ENCODE measurements at regions not wholly inside any gene's neighbourhood (a gene's known extent, or its start where the extent isn't known, plus 50 kb on each side); places are given as distances from the start of the nearest gene placed in this dataset.

- H3K9me3 Mint-ChIP-seq: no peaks in the 10 kb centered on the region
- H3K36me3 Mint-ChIP-seq: no peaks in the 10 kb centered on the region
- H3K4me3 Mint-ChIP-seq: no peak overlapping the region
- H3K4me1 Mint-ChIP-seq: no peaks in the 10 kb centered on the region
- H3K27ac Mint-ChIP-seq: no peak overlapping the region
- CTCF ChIA-PET: no interaction called here
- no peaks in the 10 kb centered on the region for H3K27me3 Mint-ChIP-seq
- DNase-seq: no peak
Measured at GRCh38 chr6:141133836-141134235, 998.9 kb upstream of the GJE1 start.

- no peaks in the 10 kb centered on the region for H3K36me3 Mint-ChIP-seq
- H3K9me3 Mint-ChIP-seq: no peaks in the 10 kb centered on the region
- H3K4me3 Mint-ChIP-seq: no peak overlapping the region
- H3K27ac Mint-ChIP-seq: no peak overlapping the region
- no peak for DNase-seq
- H3K4me1 Mint-ChIP-seq: no peaks in the 10 kb centered on the region
- CTCF ChIA-PET: no interaction called here
- no peaks in the 10 kb centered on the region for H3K27me3 Mint-ChIP-seq
Measured at GRCh38 chr6:141133346-141133745, 999.4 kb upstream of the GJE1 start.

- Mint-ChIP-seq H3K4me3 (no peak overlapping the region), H3K4me1 (no peaks in the 10 kb centered on the region), H3K9me3 (no peaks in the 10 kb centered on the region), H3K27ac (no peak overlapping the region), H3K36me3 (no peaks in the 10 kb centered on the region), H3K27me3 (no peaks in the 10 kb centered on the region)
- no peak for DNase-seq
- CTCF ChIA-PET: no interaction called here
Measured at GRCh38 chr6:141131616-141132015, 1001.1 kb upstream of the GJE1 start.

GRCh38 chr6:141123497-141123896 lies 1009.2 kb upstream of the GJE1 start:
- Mint-ChIP-seq H3K9me3 (no peaks in the 10 kb centered on the region), H3K27ac (no peak overlapping the region), H3K4me3 (no peak overlapping the region), H3K4me1 (no peaks in the 10 kb centered on the region), H3K27me3 (no peaks in the 10 kb centered on the region), H3K36me3 (no peaks in the 10 kb centered on the region)
- no peak for DNase-seq
- CTCF ChIA-PET: no interaction called here

GRCh38 chr6:141123049-141123448 lies 1009.7 kb upstream of the GJE1 start:
- no peaks in the 10 kb centered on the region for H3K36me3 Mint-ChIP-seq
- no peaks in the 10 kb centered on the region for H3K27me3 Mint-ChIP-seq
- H3K9me3 Mint-ChIP-seq: no peaks in the 10 kb centered on the region
- H3K4me1 Mint-ChIP-seq: no peaks in the 10 kb centered on the region
- no peak for DNase-seq
- H3K27ac Mint-ChIP-seq: no peak overlapping the region
- H3K4me3 Mint-ChIP-seq: no peak overlapping the region
- CTCF ChIA-PET: no interaction called here

GRCh38 chr6:141118991-141119390 lies 1013.7 kb upstream of the GJE1 start:
- Mint-ChIP-seq H3K9me3 (no peaks in the 10 kb centered on the region), H3K27ac (no peak overlapping the region), H3K4me3 (no peak overlapping the region), H3K36me3 (no peaks in the 10 kb centered on the region), H3K4me1 (no peaks in the 10 kb centered on the region), H3K27me3 (no peaks in the 10 kb centered on the region)
- no peak for DNase-seq
- CTCF ChIA-PET: no interaction called here

GRCh38 chr6:141117874-141118273 lies 1014.9 kb upstream of the GJE1 start:
- Mint-ChIP-seq H3K36me3 (no peaks in the 10 kb centered on the region), H3K4me1 (no peaks in the 10 kb centered on the region), H3K27me3 (no peaks in the 10 kb centered on the region), H3K9me3 (no peaks in the 10 kb centered on the region), H3K4me3 (no peak overlapping the region), H3K27ac (no peak overlapping the region)
- no peak for DNase-seq
- CTCF ChIA-PET: no interaction called here

GRCh38 chr6:141110481-141110880 lies 1022.2 kb upstream of the GJE1 start:
- Mint-ChIP-seq H3K4me3 (no peak overlapping the region), H3K27ac (no peak overlapping the region), H3K27me3 (no peaks in the 10 kb centered on the region), H3K36me3 (no peaks in the 10 kb centered on the region), H3K4me1 (no peaks in the 10 kb centered on the region), H3K9me3 (no peaks in the 10 kb centered on the region)
- CTCF ChIA-PET: no interaction called here
- DNase-seq: no peak

- no peak overlapping the region for H3K4me3 Mint-ChIP-seq
- no peaks in the 10 kb centered on the region for H3K36me3 Mint-ChIP-seq
- H3K9me3 Mint-ChIP-seq: no peaks in the 10 kb centered on the region
- DNase-seq: no peak
- no peaks in the 10 kb centered on the region for H3K27me3 Mint-ChIP-seq
- CTCF ChIA-PET: no interaction called here
- H3K4me1 Mint-ChIP-seq: no peaks in the 10 kb centered on the region
- no peak overlapping the region for H3K27ac Mint-ChIP-seq
Measured at GRCh38 chr6:141107591-141108160, 1025.0 kb upstream of the GJE1 start.

GRCh38 chr6:141105481-141105880 lies 1027.2 kb upstream of the GJE1 start:
- no peaks in the 10 kb centered on the region for H3K9me3 Mint-ChIP-seq

GRCh38 chr6:141103246-141103645 lies 1029.5 kb upstream of the GJE1 start:
- Mint-ChIP-seq H3K4me1 (no peaks in the 10 kb centered on the region), H3K9me3 (no peaks in the 10 kb centered on the region), H3K4me3 (no peak overlapping the region), H3K27me3 (no peaks in the 10 kb centered on the region), H3K27ac (no peak overlapping the region), H3K36me3 (no peaks in the 10 kb centered on the region)
- no peak for DNase-seq
- CTCF ChIA-PET: no interaction called here

More at GRCh38 chr6:141105481-141105880, 1027.2 kb upstream of the GJE1 start:
- CTCF ChIA-PET: no interaction called here
- DNase-seq: no peak
- H3K36me3 Mint-ChIP-seq: no peaks in the 10 kb centered on the region
- H3K4me1 Mint-ChIP-seq: no peaks in the 10 kb centered on the region
- no peak overlapping the region for H3K4me3 Mint-ChIP-seq
- no peaks in the 10 kb centered on the region for H3K27me3 Mint-ChIP-seq
- no peak overlapping the region for H3K27ac Mint-ChIP-seq

- Mint-ChIP-seq H3K36me3 (no peaks in the 10 kb centered on the region), H3K4me1 (no peaks in the 10 kb centered on the region), H3K4me3 (no peak overlapping the region), H3K27ac (no peak overlapping the region), H3K9me3 (no peaks in the 10 kb centered on the region), H3K27me3 (no peaks in the 10 kb centered on the region)
- no peak for DNase-seq
- CTCF ChIA-PET: no interaction called here
Measured at GRCh38 chr6:141097471-141097870, 1035.3 kb upstream of the GJE1 start.

GRCh38 chr6:141095308-141095707 lies 1037.4 kb upstream of the GJE1 start:
- H3K4me1 Mint-ChIP-seq: no peaks in the 10 kb centered on the region
- no peaks in the 10 kb centered on the region for H3K36me3 Mint-ChIP-seq
- no peaks in the 10 kb centered on the region for H3K9me3 Mint-ChIP-seq
- no peak for DNase-seq
- no peak overlapping the region for H3K27ac Mint-ChIP-seq
- H3K4me3 Mint-ChIP-seq: no peak overlapping the region
- no peaks in the 10 kb centered on the region for H3K27me3 Mint-ChIP-seq
- CTCF ChIA-PET: no interaction called here

- Mint-ChIP-seq H3K36me3 (no peaks in the 10 kb centered on the region), H3K4me1 (no peaks in the 10 kb centered on the region), H3K27me3 (no peaks in the 10 kb centered on the region), H3K4me3 (no peak overlapping the region), H3K27ac (no peak overlapping the region), H3K9me3 (peaks cover 3% of the 10 kb centered on the region)
- CTCF ChIA-PET: no interaction called here
- DNase-seq: no peak
Measured at GRCh38 chr6:141088171-141088570, 1044.6 kb upstream of the GJE1 start.

GRCh38 chr6:141077355-141078333 lies 1055.1 kb upstream of the GJE1 start:
- Mint-ChIP-seq H3K27ac (no peak overlapping the region), H3K36me3 (no peaks in the 10 kb centered on the region), H3K4me3 (no peak overlapping the region), H3K4me1 (no peaks in the 10 kb centered on the region), H3K9me3 (no peaks in the 10 kb centered on the region), H3K27me3 (no peaks in the 10 kb centered on the region)
- CTCF ChIA-PET: interaction anchor here (0.9 kb wide), 1 partner anchor 87 kb away, joined by 3 read pairs; no protein-coding TSS in a partner anchor
- peak; percentile 22 for DNase-seq
